Upper lobe of left lung (tissue), 4 donors: ENCODE measurements at regions not wholly inside any gene's neighbourhood (a gene's known extent, or its start where the extent isn't known, plus 50 kb on each side); places are given as distances from the start of the nearest gene placed in this dataset.

ENCODE experiments used
- CTCF ChIP-seq, 6 experiments: fragments of 450-650 bp in 4 of 6; fragments of 200-600 bp in 2 of 6; sonication (generic) in 2 of 6; IDR thresholded peaks; one replicate each; pipeline ENCODE4 v1.5.1; 2016 to 2019; ENCODE audit warnings: antibody characterized with exemption in 6 of 6
- POLR2A ChIP-seq, 4 donors: fragments of 450-650 bp; IDR thresholded peaks; one replicate each; pipeline ENCODE4 v1.5.1; 2016 to 2017; ENCODE audit warnings: antibody characterized with exemption in 4 of 4, mild to moderate bottlenecking in 2 of 4

DNA sequence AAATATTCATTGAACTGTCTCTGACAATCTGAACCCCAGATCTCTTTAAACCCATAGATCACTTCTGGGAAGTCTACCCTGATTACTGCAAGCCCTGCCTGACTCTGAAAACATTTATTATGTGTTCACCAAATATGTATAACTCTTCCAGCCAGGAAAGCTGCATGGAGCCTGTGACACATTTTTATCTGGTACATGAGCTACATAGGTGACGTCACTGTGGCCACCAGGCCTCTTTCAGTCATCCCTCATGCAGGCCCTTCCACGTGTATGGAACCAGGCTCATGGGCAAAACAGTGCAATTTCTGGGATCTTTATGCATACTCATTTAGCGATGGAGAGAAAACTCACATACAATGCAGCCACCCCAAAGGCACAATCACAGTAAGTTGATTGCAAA is 133.9 kb upstream of the NUPR2 start:
- TF ChIP-seq CTCF (IDR thresholded peaks at IDR 0.05) = no peak
- no peak for TF ChIP-seq POLR2A (IDR thresholded peaks at IDR 0.05)
